Stimulated activated CD8-positive, alpha-beta memory T cell treated with anti-CD3 and anti-CD28 coated beads, Interleukin-15, amount 100 ng/mL, for 24 hours (primary cell): ENCODE measurements at regions not wholly inside any gene's neighbourhood (a gene's known extent, or its start where the extent isn't known, plus 50 kb on each side); places are given as distances from the start of the nearest gene placed in this dataset.

Source experiments
- DNase-seq: peaks from one replicate; pipeline ENCODE4 v3.0.0-alpha.2; 2020; ENCODE audit warnings: low read depth

DNA sequence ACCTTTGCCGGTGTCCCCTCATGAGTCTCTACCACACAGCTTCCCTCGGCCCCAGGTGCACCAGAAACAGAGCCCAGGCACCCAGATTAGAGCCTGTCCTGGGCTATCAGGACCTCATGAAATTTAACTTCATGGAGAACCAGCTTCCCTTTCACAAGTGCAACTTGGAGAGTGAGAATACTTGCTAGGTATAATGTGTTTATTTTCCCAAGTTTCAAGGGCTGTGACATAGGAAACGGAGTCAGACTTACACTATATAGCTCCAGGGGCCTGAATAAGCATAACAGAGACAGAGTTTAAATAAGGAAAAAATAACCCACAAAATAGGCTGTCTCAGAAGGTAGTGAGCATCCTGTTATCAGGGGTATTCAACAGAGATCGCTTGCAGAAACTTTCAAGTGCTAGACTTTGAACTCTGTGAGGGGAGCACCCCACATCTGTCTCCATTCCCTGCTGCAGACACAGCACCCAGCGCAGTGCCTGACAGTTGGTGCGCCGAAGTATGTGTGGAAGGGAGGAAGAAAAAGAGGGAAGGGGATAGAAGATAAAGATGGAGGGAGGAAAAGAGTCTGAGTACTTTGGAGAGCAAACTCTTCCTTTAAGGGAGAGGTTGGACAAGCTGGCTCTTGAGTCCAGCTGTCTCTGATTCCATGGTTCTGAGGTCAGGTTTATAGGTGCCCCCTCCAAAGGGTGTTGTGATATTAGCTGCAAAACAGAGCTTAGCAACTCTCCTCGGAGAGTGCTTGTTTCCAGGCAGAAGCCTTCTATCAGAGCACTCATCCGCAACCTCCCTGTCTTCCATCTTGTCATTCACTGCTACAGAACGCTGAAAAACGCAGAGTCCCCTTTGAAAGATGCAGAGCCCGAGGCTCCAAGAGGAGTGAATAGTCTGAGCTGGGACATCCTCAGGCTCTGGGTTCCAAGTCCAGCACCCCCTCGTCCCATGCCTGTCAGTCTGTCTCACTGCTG is 84.8 kb downstream of the CPN2 start:
- DNase-seq = no peak

DNA sequence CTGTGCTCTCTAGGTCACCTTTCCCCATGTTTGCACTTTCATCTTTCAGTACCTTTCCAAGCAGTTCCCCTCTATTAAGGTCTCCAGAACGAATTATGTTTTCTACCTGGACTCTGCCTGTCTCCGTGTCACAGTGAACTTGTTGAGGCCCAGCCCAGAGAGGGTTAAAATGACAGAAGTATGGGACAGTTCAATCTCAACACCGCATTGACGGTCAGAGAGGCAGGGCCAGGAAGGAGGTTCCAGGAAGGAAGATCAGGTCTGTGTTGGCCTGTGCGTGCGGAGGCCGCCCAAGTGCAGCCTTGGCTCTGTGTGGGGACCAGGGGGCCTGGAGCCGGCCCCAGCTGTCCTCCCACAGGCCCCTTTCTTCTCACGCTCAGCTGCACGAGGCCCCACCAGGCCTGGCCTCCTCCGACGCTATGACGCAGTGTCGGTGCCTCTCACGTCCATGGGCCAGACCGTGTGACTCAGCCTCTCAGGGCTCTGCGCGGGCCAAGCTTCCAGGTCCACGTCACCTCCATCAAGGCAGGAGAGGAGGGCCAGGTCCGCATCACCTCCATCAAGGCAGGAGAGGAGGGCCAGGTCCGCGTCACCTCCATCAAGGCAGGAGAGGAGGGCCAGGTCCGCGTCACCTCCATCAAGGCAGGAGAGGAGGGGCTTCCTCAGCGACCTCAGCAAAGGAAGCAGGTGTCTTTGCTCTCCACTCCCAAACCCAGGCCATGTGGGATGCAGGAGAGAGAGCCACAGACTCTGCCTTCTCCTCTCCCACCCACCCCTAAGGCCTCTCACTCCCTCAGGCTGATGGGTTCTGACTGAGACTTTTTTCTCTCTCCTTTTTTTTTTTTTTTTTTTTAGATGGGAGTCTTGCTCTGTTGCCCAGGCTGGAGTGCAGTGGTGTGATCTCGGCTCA is 83.1 kb downstream of the CPN2 start:
- no peak for DNase-seq

DNA sequence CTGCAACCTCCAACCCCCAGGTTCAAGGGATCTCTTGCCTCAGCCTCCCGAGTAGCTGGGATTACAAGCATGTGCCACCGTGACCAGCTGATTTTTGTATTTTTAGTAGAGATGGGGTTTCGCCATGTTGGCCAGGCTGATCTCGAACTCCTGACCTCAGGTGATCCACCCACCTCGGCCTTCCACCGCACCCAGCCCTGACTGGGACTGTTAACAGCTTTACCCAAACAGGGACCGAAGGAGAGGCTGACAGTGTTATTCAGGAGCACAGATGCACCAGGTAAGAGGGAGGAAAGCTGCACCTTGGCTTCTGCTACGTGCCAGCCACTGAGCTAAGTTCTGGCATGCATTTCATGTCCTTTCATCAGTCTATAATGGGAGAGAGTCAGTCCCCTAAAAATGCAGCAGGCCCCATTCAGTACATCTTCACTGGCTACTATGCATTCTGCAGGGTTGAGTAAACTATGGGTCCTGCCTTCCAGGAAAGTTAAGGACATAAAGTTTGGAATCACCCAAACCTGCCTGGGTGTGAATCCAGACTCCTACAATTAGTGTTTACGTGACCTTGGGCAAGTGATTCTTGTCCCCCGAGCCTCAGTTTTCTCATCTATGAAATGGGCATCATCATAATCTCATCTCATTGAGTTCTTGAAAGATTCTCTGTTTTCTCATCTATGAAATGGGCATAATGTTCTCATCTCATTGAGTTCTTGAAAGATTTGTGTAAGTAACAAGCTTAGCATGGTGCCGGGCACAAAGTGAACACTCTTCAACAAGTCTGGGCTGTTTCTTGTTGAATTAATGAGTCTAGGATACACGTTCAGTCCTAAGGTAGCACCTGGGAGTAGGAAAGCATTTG is 82.2 kb downstream of the CPN2 start:
- DNase-seq = no peak

DNA sequence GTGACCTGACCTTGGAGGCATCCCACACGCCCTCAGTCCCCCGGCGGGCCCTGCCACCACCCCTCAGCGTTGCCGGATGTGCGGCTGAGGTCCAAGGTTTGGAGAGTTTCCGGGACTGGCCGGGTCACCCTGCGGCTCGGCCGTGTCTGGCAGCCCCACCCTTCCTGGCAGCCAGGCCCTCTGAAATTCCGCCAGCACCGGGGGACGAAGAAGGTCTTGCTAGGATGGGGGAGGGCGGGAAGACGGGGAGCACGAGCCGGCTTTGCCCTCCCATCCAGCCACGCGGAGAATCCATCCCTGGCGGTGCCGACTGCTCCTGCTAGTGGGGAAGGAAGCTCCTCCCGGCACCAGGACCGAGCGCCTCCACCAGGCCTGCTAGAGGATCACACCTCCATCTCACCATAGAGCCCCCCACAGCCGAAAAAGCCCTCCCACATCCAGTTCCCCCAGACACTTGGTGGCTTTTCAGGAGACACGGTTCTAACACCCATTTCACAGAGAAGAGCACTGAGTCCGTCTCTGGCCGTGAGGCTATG is 81.5 kb downstream of the CPN2 start:
- no peak for DNase-seq

DNA sequence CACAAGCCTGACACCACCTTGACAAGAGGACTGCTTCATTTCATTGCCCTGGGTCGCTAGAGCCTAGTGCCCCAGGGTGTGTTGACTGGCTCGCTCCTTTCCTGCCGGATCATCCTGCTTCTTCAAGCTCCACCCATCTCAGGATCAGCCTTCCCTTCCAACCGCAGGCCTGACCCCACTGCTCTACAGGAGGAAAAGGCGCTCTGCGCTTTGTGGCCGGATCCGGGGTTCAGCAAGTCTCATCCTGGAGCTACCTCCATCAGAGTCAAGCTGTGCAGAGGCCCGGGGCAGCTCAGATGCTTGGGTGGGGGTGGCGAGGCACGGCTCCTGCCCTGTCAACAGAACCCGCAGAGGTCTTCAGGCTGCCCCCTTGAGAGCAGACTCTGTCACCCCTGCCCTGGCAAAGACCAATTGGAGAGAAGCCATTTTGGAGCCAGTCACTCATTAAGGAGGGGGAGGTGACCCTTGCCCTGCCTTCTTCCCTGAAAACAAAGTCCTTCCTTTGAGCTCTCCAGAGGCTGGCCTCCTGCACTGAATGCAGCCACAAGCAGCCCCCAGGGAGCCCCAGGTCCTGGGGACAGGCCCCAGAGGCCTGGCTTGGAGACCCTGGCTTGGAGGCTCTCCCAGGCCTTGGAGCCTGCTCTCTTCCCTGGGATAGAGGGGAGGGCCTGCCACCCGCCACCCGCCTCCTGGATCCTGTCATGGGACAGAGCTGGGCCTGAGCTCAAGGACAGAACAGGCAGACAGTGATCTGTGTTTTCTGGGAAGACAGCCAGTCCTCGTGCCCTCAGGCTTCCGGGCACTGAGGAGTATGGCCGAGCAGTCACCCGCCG is 80.3 kb downstream of the CPN2 start:
- no peak for DNase-seq

DNA sequence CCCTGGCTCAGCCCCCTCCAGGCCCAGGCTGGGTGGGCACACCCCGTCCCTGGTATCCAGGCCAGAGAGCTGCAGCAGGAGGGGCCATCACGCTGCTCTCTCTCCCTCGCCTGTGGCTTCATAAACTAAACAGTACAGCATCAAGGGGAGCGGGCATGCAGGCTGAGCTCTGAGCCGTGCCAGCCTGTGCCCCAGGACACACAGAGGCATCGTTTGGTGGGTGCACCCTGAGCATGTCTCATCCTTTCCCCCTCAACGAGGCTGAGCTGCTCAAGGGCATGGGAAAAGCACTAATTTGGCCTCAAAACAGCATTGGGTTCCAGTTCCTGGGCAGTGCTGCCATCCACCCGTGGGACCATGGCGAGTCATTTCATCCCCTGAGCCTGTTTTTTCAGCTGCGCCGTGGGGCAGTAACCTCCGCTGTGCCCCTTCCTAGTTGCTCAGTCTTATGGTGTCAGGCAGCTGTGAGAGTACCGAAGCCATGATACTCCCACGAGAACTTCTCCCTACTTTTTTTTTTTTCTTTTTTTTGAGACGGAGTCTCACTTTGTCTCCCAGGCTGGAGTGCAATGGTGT is 79.6 kb downstream of the CPN2 start:
- no peak for DNase-seq

DNA sequence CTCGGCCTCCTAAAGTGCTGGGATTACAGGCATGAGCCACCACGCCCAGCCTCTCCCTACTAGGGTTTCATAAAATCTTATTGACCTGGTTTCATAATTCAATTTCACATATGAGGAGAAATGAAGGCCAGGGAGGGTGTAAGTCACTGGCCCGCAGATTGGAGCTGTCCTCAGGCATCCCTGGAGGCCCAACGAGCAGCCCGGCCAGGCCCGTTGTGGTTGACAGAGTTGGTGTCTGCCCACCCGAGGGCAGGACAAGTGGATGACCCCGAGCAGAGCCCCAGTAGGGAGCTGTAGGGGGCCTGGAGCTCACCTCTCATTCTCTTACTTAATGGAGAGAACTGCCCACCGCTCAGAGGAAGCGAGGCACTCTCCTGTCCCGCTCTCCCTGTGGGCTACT is 78.9 kb downstream of the CPN2 start:
- DNase-seq = no peak

DNA sequence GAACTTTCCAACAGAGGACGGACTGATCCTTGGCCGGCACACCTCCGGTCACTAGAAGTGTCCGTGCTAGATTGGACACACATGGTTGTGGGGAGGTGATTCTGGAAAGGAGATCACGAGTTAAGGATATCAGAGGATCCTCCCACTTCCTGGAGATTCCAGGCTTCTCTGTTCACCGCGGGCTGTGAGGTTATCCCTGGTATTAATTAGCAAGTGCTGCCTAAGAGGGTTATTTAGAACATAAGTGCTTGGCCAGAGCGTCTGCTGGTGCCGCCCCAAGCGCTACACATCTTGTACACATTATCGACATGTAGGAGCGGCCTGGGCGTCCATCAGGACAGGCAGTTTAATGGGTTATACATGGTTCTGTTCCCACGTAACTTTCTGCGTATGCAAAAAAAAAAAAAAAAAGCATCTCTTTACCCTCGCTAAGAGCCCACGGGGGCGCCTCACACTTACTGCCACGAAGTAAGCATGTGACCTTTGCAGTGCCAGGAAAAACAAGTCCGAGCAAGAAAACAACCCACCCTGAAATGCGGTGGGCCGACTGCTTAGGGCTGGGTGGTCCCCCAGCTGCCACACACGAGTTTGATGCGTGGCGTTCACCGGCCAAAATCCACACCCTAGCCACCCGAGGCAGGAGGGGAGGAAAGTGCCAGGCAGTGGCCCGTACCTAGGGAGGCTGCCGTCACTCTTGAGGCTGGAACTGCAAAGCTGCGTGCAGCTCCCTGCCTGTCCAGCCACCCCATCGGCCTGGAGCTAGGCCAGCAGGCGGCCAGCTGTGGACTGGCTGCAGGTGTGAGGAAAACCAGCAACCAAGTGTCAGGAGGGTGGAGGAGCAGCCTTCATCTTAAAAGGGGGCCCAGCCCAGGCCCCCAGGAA is 78.0 kb downstream of the CPN2 start:
- DNase-seq = no peak

DNA sequence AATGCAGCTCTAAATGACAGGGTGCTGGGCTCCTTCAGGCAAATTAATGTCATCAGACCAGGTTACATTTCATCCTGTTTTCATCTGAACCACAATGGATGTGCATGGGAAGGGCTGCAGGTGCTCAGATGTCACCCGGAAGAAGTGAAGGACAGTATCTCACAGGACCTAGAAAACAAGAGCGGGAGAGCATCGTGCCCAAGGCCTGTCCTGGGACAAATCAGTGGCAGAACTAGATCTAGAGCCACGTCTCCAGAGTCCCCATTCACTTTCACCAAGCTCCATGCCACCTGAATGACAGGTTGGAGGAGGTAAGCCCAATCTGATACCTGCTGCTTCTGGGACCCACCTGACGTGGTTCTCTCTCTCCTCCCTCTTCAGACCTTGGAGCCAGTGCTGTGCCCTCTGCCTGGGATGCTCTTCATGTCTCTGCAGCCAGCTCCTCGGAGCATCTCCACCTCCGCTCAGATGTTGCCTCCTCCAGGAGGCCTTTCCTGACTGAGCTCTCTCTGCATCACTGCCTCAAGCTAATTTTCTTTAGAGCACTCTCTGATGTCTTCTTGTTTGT is 77.3 kb downstream of the CPN2 start:
- no peak for DNase-seq

DNA sequence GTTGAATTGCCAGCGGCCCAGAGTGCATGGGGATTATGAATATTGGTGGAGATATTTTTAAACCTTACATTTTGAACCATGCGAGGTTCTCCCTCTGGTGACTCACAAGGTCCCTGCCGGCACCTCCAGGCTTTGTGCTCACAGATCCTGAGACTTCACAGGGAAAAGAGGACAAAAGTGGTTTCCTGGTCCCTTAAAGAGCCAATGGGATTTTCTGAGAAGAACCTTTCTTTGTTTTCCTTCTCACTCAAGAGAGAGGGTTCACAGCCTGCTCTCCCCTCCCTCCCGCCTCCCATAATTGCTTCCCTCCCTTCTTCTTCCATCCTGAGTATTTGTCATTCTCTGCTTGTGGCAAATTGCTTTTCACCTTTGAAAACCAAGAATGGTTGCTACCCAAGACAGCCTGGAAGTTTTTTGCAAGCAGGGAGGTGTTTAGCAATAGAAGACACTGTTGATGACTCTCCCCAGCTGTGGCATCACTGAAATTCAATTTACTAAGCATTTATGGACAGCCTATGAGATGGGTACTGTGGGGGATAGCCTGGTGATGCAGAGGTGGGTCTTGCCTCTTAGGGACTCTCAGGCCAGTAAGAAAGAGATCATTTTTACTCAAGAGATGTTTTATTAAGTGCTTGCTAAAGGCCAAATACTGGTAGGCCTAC is 76.6 kb downstream of the CPN2 start:
- no peak for DNase-seq

DNA sequence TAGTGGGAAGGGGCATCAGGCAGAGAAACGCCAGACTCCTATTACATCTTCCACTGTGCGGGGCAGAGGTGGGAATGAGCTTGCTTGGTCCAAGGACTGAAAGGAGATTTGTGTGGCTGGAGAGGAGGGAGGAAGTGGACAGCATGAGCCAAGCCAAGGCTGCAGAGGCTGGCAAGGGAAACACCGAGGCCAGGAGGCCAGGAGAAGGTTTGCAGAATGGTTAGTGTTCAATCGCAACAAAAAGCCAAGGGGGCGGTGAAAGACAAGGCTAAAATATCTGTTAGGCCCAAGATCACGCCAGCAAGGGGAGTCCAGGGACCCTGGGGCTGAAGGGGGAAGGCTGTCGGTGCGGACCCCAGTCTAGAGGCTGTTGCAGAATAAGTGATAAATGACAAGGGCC is 75.8 kb downstream of the CPN2 start:
- DNase-seq = no peak

DNA sequence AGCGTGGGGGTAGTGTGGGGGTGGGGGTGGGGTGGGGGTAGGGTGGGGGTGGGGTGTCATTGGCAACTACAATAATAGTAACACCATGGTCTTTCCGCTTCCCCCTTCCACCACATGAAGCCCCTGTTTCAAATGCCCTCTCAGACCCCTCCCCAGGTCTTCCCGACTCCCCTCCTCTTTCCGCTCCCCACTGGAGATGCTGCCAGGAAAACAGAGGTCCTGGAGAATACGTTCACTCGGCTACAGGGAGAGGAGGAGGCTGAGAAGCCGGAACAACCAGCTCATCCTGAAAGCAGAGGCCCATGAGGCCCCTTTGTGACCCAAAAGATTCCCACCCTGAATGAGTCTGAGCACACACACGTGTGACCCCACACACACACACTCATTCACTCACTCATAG is 75.4 kb downstream of the CPN2 start:
- DNase-seq = no peak

DNA sequence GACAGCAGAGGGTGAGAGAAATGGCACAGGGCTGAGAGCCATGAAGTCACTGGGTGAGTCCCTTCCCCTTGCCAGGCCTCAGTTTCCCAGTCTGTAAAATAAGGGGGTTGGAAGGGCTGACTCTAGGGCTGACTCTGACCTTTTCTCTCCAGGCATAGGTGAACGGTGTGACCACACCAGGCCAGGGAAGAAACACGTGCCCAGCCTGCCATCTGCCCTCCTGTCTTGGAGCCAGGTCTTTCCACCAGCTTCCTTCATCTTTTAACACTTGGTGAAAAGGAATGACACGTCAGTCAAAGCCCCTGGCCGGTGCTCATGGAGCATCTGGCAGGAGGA is 74.4 kb downstream of the CPN2 start:
- DNase-seq = no peak

DNA sequence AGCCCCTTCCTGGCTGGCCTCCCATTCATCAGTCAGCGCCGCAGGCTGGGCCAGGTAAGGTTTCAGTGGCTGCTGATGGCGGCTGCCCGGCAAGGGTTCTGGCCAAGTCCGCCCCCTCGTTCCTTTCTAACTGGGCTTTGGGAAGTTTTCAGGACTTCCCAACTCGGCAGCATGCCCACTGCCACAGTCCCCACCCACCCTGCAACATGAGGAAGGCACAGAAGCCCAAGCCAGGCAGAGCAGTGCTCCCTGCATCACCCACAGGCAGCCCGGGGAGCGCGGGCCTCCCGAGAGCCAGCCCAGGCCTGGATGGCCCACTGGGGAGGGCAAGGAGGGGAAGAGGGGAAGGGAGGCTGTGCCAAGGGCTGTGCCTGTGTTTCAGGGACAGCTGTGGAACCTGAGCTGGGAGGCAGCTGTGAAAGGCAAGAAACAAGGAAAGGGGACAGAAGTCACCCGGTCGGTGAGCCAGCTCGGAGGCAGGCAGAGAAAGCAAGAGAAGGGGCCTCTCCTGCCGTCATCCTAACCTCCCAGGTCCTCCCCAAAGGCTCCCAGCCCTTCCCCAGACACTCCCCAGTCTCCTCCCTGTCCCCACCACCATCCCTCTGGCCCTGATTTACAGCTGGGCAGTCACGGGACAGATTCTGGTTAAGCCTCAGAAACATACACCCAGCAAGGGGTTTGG is 73.9 kb downstream of the CPN2 start:
- no peak for DNase-seq

DNA sequence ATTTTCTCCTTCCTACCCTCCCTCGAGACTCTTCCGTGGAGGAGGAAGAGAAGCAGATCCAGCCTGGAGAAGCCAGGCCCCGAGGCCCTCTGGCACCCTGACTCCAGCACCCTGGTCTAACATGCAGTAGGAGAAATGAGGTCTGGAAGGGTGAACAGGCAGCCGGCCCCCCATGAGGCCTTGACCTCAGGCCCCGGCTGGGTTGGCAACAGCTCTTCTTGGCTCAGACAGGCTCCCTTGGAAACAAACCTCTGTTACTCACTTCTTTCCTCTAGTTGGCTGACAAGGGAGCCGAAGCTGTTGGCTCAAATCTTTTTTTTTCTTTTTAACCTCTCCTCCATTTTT is 73.4 kb downstream of the CPN2 start:
- no peak for DNase-seq

DNA sequence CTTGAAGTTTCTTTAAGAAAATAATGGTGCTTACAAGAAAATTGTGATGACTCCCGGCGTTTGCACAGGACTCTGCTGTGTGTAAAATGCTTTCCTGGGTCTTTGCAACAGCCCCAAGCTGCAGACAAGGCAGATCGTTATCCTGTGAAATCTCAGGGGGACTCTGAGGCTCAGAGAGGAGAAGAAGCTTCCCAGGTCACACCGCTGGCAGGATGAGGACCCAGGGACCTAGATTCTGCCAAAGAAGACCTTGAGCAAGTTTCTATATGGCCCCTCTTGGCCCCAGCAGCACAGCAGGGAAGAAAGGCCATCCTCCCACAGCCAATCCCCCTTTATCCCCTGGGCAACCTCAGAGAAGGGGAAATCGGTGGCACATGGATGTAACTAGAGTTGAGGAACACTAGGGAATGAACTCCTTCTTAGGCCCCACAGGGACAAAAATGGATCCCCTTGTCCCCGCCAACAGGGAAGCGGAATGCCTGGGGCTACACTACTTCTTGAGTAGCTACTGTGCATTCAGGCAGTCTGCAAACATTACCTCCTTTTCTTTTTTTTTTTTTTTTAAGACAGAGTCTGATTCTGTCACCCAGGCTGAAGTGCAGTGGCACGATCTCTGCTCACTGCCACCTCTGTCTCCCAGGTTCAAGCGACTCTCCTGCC is 72.8 kb downstream of the CPN2 start:
- DNase-seq = no peak

DNA sequence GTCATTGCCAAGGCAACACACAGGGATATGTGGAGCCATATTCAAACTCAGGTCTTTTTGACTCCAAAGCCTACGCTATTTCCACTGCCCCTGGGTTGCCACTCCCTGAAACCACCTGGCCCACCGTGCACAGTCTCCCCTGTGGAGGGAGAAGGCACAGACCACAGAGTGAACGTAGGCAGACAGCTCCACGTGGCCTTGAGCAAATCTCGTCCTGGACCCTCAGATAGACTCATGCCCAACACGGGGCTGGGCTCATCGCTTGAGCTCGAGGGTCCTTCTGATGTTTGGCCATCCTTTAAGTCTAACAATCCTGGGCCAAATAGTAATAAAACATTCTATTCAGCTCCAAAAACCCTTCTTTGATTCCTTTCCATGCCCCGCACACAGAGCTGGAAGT is 72.0 kb downstream of the CPN2 start:
- DNase-seq = no peak
